Heart right ventricle (tissue), 16 donors: ENCODE measurements at regions not wholly inside any gene's neighbourhood (a gene's known extent, or its start where the extent isn't known, plus 50 kb on each side); places are given as distances from the start of the nearest gene placed in this dataset.

Source experiments
- ATAC-seq, 8 donors: fragments of 200-7000 bp; cut with Tn5 transposase; one replicate each; pipeline ENCODE4 v1.9.1; 2020; ENCODE audit warnings: mild to moderate bottlenecking in 8 of 8, moderate library complexity in 8 of 8, moderate number of reproducible peaks in 1 of 8
- DNase-seq, 2 donors: peaks; one replicate each; pipeline ENCODE4 v3.0.0-alpha.2; 2020
- H3K27ac ChIP-seq, 10 donors: fragments of 200-600 bp; sonication (generic) in 2 of 10; one replicate each; pipeline versions ENCODE4 v1.5.0 to v1.8.0; 2020 to 2022; ENCODE audit warnings: mild to moderate bottlenecking in 3 of 10
- H3K27me3 ChIP-seq, 7 donors: fragments of 200-600 bp; one replicate each; pipeline ENCODE4 v1.8.0; 2021 to 2022; ENCODE audit warnings: mild to moderate bottlenecking in 2 of 7
- H3K36me3 ChIP-seq, 9 donors: fragments of 200-600 bp; sonication (generic) in 1 of 9; one replicate each; pipeline versions ENCODE4 v1.5.0 to v1.8.0; 2020 to 2022; ENCODE audit warnings: mild to moderate bottlenecking in 2 of 9
- H3K4me1 ChIP-seq, 9 donors: fragments of 200-600 bp; sonication (generic) in 1 of 9; one replicate each; pipeline versions ENCODE4 v1.5.0 to v1.8.0; 2020 to 2022; ENCODE audit warnings: mild to moderate bottlenecking in 4 of 9
- H3K4me3 ChIP-seq, 10 donors: fragments of 200-600 bp; sonication (generic) in 2 of 10; one replicate each; pipeline versions ENCODE4 v1.5.0 to v1.8.0; 2020 to 2022; ENCODE audit warnings: mild to moderate bottlenecking in 7 of 10, moderate library complexity in 2 of 10
- H3K9me3 ChIP-seq, 11 donors: fragments of 200-600 bp in 10 of 11; sonication (generic) in 2 of 11; one replicate each; pipeline versions ENCODE4 v1.5.0 to v1.8.0; 2013 to 2022; ENCODE audit warnings: mild to moderate bottlenecking in 2 of 11, control low read depth in 1 of 11, moderate library complexity in 1 of 11
- WGBS, 2 donors: extraction: QIAGEN DNeasy Blood & Tissue Kit; methylation state at CpG; one replicate each; pipeline ENCODE4 v1.1.7; 2013; ENCODE audit warnings: inconsistent platforms in 1 of 2; 5-methylcytosine and 5-hydroxymethylcytosine counted together
- intact Hi-C, 10 donors: fragments of 100-400 bp; cut with DNase I; formaldehyde crosslinking; loops; one replicate each; pipeline versions ENCODE4 v1.11.1 to v1.14.2; 2022
- TF ChIP-seq, protein P1 (sequence below), 9 donors: fragments of 200-600 bp; sonication (generic) in 2 of 9; IDR thresholded peaks; one replicate each; pipeline versions ENCODE4 v1.5.0 to v1.8.0; 2021 to 2022; ENCODE audit warnings: antibody characterized with exemption in 9 of 9, mild to moderate bottlenecking in 5 of 9, moderate library complexity in 1 of 9
- donor health status: Arrhythmogenic right ventricular cardiomyopathy.
- donor health status: ischemic (EF 13 %, LVEDD 7.1; RV severe dilation, severe dysfunction).
- donor health status: healthy with polysubstance abuse.
- donor health status: DM: no; HTN: yes; CAD: no.
- donor health status: DM: no; HTN: no; CAD: no.
- donor health status: ischemic (EF 25% LVEDD 6.9; RV normal size, moderate dysfunction).
- donor health status: ischemic (EF 25% LVEDD 5.7; RV mildly dilated, moderate dysfunction).
- donor health status: healthy.
- donor health status: DM: yes; HTN: yes; CAD: no.
- donor health status: Ischemic cardiomyopathy.
- donor health status: ischemic (EF 35%, LVEDD 5.7; RV mildly dilated, moderate dysfunction).
- donor health status: nonischemic (EF 11% LVEDD 7.7; RV severe dilation, severe dysfunction).
- donor health status: DM: yes; HTN: yes; CAD: no.
- donor health status: PGD.
- donor health status: ischemic (EF 29% LVEDD 5.4; RV normal size, mild dysfunction).
- donor health status: nonischemic (EF 23%, LVEDD 6.1; RV moderate dilation, normal function).

DNA sequence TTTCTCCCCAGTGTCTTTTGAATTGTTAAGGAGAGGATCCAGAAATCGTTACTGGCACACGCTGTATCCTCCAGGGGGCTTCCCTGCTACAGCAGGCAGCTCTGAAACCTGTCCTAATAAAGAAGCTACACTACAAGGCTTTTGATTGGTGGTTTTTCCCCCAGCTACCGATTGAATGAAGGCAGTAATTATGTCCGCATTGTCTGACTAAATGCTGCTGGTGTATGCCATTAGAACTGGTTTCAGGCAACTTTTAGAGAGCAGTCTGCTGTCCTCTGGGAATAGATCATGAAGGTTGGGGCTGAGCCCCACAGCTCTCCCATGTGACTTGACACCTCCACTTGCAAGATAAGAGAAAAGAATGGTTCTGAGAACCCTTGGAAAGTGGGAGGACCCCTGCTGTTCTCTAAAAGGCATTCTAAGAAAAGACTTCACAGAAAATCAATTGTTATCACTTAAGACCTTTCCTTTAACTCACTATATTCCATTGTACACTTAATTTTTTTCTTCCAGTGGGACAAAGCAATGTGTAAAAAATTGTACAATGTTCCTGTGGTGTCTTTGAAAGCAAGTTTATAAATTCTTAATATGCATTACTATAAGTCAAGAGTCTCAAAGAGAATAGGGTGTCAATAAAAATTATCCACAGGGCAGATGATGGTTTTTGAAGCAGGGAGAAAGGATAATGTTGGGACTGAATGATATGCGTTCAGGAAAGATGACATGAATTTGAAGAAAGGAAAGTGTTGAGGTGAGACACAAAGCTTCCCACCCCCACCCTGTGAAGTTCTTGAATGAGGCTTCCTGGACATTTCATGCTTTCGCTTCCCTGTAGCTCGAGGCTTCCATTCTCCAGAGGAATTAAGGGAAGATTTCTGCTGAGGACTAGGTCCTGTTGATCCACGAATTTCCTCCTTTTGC is 53.0 kb upstream of the DAZL start:
- intact Hi-C loops: no loop called here
- H3K4me3 ChIP-seq: no peak overlapping the region
- no peaks in the 10 kb centered on the region for H3K27me3 ChIP-seq
- TF ChIP-seq, protein P1, sequence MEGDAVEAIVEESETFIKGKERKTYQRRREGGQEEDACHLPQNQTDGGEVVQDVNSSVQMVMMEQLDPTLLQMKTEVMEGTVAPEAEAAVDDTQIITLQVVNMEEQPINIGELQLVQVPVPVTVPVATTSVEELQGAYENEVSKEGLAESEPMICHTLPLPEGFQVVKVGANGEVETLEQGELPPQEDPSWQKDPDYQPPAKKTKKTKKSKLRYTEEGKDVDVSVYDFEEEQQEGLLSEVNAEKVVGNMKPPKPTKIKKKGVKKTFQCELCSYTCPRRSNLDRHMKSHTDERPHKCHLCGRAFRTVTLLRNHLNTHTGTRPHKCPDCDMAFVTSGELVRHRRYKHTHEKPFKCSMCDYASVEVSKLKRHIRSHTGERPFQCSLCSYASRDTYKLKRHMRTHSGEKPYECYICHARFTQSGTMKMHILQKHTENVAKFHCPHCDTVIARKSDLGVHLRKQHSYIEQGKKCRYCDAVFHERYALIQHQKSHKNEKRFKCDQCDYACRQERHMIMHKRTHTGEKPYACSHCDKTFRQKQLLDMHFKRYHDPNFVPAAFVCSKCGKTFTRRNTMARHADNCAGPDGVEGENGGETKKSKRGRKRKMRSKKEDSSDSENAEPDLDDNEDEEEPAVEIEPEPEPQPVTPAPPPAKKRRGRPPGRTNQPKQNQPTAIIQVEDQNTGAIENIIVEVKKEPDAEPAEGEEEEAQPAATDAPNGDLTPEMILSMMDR (IDR thresholded peaks at IDR 0.05): peak in 6 of 9 donors; percentile 8 to 49 (median 35)
- no peak overlapping the region for H3K27ac ChIP-seq
- ATAC-seq: peak in 2 of 8 donors; percentile 57 to 59
- WGBS, 2 donors: 45 to 47% methylated on average over 8 of the region's 8 CpGs
- peaks cover 0 to 7% (median 0%) of the 10 kb centered on the region in 11 donors for H3K9me3 ChIP-seq
- peaks cover 0 to 10% (median 0%) of the 10 kb centered on the region in 9 donors for H3K4me1 ChIP-seq
- no peaks in the 10 kb centered on the region for H3K36me3 ChIP-seq
- DNase-seq: no peak

DNA sequence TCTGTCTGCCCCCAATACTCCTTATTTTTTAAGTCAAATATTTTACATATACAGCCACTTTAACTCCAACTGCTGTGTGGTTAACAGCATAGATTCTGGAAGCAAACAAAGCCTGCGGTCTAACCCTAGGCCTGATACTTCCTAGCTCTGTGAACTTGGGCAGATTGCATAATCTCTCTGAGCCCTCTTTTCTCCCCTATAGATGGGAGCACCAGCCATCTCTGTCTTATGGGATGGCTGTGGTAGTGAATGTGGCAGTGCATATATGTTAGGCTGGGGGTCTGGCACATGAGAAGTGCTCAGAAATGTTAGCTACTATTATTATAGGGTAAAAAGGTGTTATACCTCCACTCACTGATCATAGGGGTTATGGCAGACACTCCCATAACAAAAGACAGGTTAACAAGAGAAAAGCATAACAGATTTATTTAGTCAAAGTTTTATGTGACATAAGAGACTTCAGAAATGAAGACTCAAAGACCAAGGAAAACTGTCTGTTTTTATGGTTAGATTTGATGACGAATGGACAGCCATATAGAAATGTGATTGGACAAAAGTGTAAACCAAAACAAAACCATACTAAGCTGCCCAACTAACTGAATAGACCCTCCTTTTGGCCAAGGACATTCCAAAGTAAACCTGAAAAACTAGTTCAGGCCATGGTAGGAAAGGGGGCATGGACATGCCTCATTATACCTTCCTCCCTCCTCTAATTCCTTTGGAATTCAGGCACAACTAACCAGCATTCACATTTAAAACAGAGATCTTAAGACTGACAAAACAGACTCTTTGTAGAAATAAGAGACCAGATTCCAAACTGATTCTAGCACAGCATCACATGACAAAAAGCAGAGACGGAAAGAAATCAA is 53.9 kb upstream of the DAZL start:
- H3K9me3 ChIP-seq: peaks cover 0 to 7% (median 0%) of the 10 kb centered on the region in 11 donors
- TF ChIP-seq, protein P1 (IDR thresholded peaks at IDR 0.05): no peak
- intact Hi-C loops: no loop called here

DNA sequence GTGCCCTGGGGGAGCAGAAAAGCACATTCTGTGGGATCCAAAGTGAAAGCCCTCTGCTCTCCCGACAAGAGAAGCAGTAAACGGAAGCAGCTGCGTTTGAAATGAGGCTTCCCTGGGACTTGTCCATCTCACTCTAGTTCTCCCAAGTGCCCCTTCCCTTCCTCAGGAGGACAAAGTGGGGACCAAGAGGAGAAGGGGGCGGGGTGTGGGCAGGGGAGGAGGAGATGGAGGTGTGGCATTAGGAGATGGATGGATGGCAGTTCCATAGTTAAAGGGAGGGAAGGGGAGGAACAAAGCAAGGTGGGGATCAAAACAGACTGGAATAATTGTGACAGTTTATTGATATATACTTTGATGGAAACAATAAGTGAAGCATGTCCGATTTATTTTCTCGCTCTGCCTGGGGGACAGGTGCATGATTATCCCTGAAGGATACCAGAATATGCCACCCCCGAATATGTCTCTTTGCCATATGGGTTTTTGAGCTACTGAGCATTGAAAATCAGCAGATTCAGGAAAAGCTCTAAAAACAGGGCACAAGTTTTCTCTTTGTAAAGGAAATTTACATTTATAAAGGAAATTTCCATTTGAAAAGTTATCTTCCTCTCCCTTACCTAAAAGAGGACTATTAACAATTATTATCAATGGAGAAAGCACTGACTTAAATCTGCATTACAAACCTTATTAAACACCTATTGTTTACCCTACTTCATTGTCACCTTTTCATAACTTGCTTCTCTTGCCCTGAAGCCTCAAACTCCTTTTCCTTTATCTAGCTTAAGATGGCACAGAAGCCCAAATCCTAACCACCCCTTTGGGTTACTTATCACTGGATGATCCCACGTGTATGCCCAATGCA is 58.9 kb upstream of the DAZL start:
- TF ChIP-seq, protein P1 (IDR thresholded peaks at IDR 0.05): no peak
- WGBS, 2 donors: 76 to 80% methylated on average over 8 of the region's 8 CpGs
- H3K27me3 ChIP-seq: no peaks in the 10 kb centered on the region
- no peaks in the 10 kb centered on the region for H3K36me3 ChIP-seq
- peaks cover 0 to 7% (median 0%) of the 10 kb centered on the region in 11 donors for H3K9me3 ChIP-seq
- no peak overlapping the region for H3K4me3 ChIP-seq
- DNase-seq (no peak), ATAC-seq (no peak)
- H3K27ac ChIP-seq: no peak overlapping the region
- intact Hi-C loops: no loop called here
- H3K4me1 ChIP-seq: peaks cover 0 to 13% (median 0%) of the 10 kb centered on the region in 9 donors

More for the DNA sequence above, 53.9 kb upstream of the DAZL start:
- ATAC-seq: no peak
- H3K27ac ChIP-seq: no peak overlapping the region
- H3K4me3 ChIP-seq: no peak overlapping the region
- H3K27me3 ChIP-seq: no peaks in the 10 kb centered on the region
- no peaks in the 10 kb centered on the region for H3K36me3 ChIP-seq
- DNase-seq: no peak
- H3K4me1 ChIP-seq: peaks cover 0 to 10% (median 0%) of the 10 kb centered on the region in 9 donors
- 87 to 92% methylated on average over 3 of the region's 3 CpGs for WGBS, 2 donors
